Dermis microvascular lymphatic vessel endothelial cell (primary cell): ENCODE measurements at regions not wholly inside any gene's neighbourhood (a gene's known extent, or its start where the extent isn't known, plus 50 kb on each side); places are given as distances from the start of the nearest gene placed in this dataset.

ENCODE experiments used
- DNase-seq, 2 donors: peaks; one replicate each; pipeline versions ENCODE4 v3.0.0 to v3.0.0-alpha.2; 2010; ENCODE audit warnings: low read depth in 2 of 2

- DNase-seq: no peak
These were observed 92.7 kb upstream of the ST6GAL2 start for GRCh38 chr2:106978647-106979046.

GRCh38 chr2:106981491-106981890 lies 95.5 kb upstream of the ST6GAL2 start:
- DNase-seq: no peak

- no peak for DNase-seq
These were observed 96.4 kb upstream of the ST6GAL2 start for GRCh38 chr2:106982350-106982749.

GRCh38 chr2:106983305-106983704 lies 97.3 kb upstream of the ST6GAL2 start:
- no peak for DNase-seq

- no peak for DNase-seq
These were observed 102.4 kb upstream of the ST6GAL2 start for GRCh38 chr2:106988361-106988760.

- DNase-seq: no peak
These were observed 104.3 kb upstream of the ST6GAL2 start for GRCh38 chr2:106990297-106990696.

GRCh38 chr2:106991866-106992265 lies 105.9 kb upstream of the ST6GAL2 start:
- no peak for DNase-seq

- no peak for DNase-seq
These were observed 109.6 kb upstream of the ST6GAL2 start for GRCh38 chr2:106995556-106995955.

- DNase-seq: no peak
These were observed 110.3 kb upstream of the ST6GAL2 start for GRCh38 chr2:106996171-106996769.

GRCh38 chr2:106997204-106997603 lies 111.2 kb upstream of the ST6GAL2 start:
- DNase-seq: no peak

- no peak for DNase-seq
These were observed 115.1 kb upstream of the ST6GAL2 start for GRCh38 chr2:107001062-107001461.

GRCh38 chr2:107001551-107001950 lies 115.6 kb upstream of the ST6GAL2 start:
- DNase-seq: no peak

GRCh38 chr2:107001964-107002696 lies 116.2 kb upstream of the ST6GAL2 start:
- DNase-seq: no peak

GRCh38 chr2:107002735-107003134 lies 116.8 kb upstream of the ST6GAL2 start:
- no peak for DNase-seq

- no peak for DNase-seq
These were observed 119.9 kb upstream of the ST6GAL2 start for GRCh38 chr2:107005853-107006252.

- DNase-seq: no peak
These were observed 120.9 kb upstream of the ST6GAL2 start for GRCh38 chr2:107006836-107007235.

GRCh38 chr2:107007927-107008326 lies 122.0 kb upstream of the ST6GAL2 start:
- DNase-seq: no peak

GRCh38 chr2:107008843-107009242 lies 122.9 kb upstream of the ST6GAL2 start:
- DNase-seq: no peak

GRCh38 chr2:107009275-107009674 lies 123.3 kb upstream of the ST6GAL2 start:
- no peak for DNase-seq

GRCh38 chr2:107012714-107013306 lies 126.8 kb upstream of the ST6GAL2 start:
- DNase-seq: no peak

GRCh38 chr2:107013884-107014283 lies 127.9 kb upstream of the ST6GAL2 start:
- no peak for DNase-seq

- no peak for DNase-seq
These were observed 132.4 kb upstream of the ST6GAL2 start for GRCh38 chr2:107018366-107018765.

- no peak for DNase-seq
These were observed 134.4 kb upstream of the ST6GAL2 start for GRCh38 chr2:107020392-107020791.
